Progenitor cell of endocrine pancreas (in vitro differentiated cells): ENCODE measurements at regions not wholly inside any gene's neighbourhood (a gene's known extent, or its start where the extent isn't known, plus 50 kb on each side); places are given as distances from the start of the nearest gene placed in this dataset.
"Not testable (repeated sequence)": the region's sequence is repeated elsewhere in the genome, so short reads cannot be mapped to it uniquely, and the experiment has no call there.

Experiments used
- DNase-seq: peaks from one replicate; pipeline ENCODE4 v3.0.0; 2021; ENCODE audit warnings: low spot score; ENCODE audit not compliant: unreplicated experiment
- H3K27ac Mint-ChIP-seq: 2 replicates; pipeline ENCODE4 v1.8.0; 2021; ENCODE audit warnings: mild to moderate bottlenecking, moderate library complexity, mixed read lengths
- H3K27me3 Mint-ChIP-seq: 2 replicates; pipeline ENCODE4 v1.8.0; 2021; ENCODE audit warnings: mixed read lengths
- H3K36me3 Mint-ChIP-seq: 2 replicates; pipeline ENCODE4 v1.8.0; 2022; ENCODE audit warnings: mixed read lengths; ENCODE audit not compliant: insufficient read depth
- H3K4me1 Mint-ChIP-seq: 2 replicates; pipeline ENCODE4 v1.8.0; 2021; ENCODE audit warnings: low read depth, mixed read lengths
- H3K4me3 Mint-ChIP-seq: 2 replicates; pipeline ENCODE4 v1.8.0; 2021; ENCODE audit warnings: low read depth, mild to moderate bottlenecking, moderate library complexity, mixed read lengths
- H3K9me3 Mint-ChIP-seq: 2 replicates; pipeline ENCODE4 v1.8.0; 2021; ENCODE audit warnings: low read depth, mixed read lengths
- TF ChIP-seq, protein P1 (sequence below): fragments of 200-600 bp; sonication (generic); IDR thresholded peaks from one replicate; pipeline ENCODE4 v1.5.0; 2021; ENCODE audit warnings: antibody characterized with exemption, mild to moderate bottlenecking; ENCODE audit not compliant: unreplicated experiment

GRCh38 chr6:144406796-144407195 lies 121.7 kb downstream of the UTRN start:
- no peak for DNase-seq
- Mint-ChIP-seq H3K4me1 (peaks cover 7% of the 10 kb centered on the region), H3K9me3 (peaks cover 1% of the 10 kb centered on the region), H3K36me3 (peaks cover 26% of the 10 kb centered on the region), H3K4me3 (no peak overlapping the region), H3K27ac (no peak overlapping the region), H3K27me3 (no peaks in the 10 kb centered on the region)
- TF ChIP-seq, protein P1, sequence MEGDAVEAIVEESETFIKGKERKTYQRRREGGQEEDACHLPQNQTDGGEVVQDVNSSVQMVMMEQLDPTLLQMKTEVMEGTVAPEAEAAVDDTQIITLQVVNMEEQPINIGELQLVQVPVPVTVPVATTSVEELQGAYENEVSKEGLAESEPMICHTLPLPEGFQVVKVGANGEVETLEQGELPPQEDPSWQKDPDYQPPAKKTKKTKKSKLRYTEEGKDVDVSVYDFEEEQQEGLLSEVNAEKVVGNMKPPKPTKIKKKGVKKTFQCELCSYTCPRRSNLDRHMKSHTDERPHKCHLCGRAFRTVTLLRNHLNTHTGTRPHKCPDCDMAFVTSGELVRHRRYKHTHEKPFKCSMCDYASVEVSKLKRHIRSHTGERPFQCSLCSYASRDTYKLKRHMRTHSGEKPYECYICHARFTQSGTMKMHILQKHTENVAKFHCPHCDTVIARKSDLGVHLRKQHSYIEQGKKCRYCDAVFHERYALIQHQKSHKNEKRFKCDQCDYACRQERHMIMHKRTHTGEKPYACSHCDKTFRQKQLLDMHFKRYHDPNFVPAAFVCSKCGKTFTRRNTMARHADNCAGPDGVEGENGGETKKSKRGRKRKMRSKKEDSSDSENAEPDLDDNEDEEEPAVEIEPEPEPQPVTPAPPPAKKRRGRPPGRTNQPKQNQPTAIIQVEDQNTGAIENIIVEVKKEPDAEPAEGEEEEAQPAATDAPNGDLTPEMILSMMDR, result no peak

GRCh38 chr6:144408161-144408560 lies 123.0 kb downstream of the UTRN start:
- Mint-ChIP-seq H3K27me3 (no peaks in the 10 kb centered on the region), H3K4me1 (peaks cover 7% of the 10 kb centered on the region), H3K36me3 (peaks cover 18% of the 10 kb centered on the region), H3K27ac (peak overlapping the region; percentile 46), H3K4me3 (no peak overlapping the region), H3K9me3 (no peaks in the 10 kb centered on the region)
- DNase-seq, result no peak
- TF ChIP-seq, protein P1, result no peak

DNA sequence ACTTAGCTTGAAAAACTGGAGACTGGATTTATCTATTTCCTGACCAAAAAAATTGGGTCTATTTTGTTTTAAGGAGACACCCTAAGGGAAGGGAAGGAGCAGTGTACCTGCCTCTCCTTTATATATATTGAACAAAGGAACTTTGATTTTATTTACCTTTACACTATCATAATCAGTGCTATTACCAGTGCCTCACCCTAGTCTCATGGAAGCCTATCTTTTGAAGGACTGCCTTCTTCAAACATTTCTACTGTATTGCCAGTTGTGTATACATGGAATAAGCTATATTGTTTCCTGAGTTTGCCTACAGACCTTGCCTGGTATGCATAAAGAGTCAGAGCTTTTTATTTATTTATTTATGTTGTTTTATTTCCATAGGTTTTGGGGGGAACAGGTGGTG lies 124.9 kb downstream of the UTRN start:
- Mint-ChIP-seq H3K4me3 (no peak overlapping the region), H3K9me3 (no peaks in the 10 kb centered on the region), H3K4me1 (peaks cover 7% of the 10 kb centered on the region), H3K36me3 (peaks cover 10% of the 10 kb centered on the region), H3K27ac (no peak overlapping the region), H3K27me3 (no peaks in the 10 kb centered on the region)
- TF ChIP-seq, protein P1, result no peak
- no peak for DNase-seq

GRCh38 chr6:144410574-144410973 lies 125.4 kb downstream of the UTRN start:
- peaks cover 10% of the 10 kb centered on the region for H3K36me3 Mint-ChIP-seq
- DNase-seq, H3K4me3 Mint-ChIP-seq, H3K9me3 Mint-ChIP-seq, H3K27me3 Mint-ChIP-seq, H3K4me1 Mint-ChIP-seq, H3K27ac Mint-ChIP-seq: not testable (repeated sequence)

DNA sequence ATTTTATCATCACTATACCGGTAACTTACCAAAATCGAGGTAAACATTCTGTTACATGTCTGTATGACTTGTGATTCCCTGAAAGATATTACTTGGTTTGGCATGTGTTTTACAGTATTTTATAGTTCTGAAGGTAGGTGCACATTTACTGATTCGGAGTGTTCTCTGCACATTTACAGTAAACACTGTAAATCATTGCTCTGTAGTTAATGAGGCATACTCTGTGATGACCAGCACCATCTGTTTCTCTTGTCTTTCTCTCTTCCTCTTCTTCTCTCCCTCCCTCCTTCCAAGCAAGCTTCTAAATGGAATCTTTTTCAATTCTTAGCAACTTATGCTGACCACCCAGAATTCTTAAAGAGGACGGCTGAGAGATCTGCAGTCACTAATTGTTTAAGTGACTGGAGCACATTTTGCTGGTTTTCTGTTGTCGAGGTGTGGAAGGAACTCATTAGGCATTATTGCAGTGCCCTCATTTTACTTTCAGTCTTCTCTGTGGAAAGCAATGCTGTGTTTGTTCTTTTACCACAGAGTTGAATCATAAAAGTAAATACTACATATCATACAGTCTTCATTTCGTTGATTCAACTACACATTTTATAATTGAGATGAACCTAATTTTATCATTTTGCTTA lies 126.5 kb downstream of the UTRN start:
- no peak for DNase-seq
- TF ChIP-seq, protein P1, result no peak
- peaks cover 10% of the 10 kb centered on the region for H3K36me3 Mint-ChIP-seq
- peaks cover 13% of the 10 kb centered on the region for H3K4me1 Mint-ChIP-seq
- H3K27ac Mint-ChIP-seq, result no peak overlapping the region
- H3K9me3 Mint-ChIP-seq, result no peaks in the 10 kb centered on the region
- no peak overlapping the region for H3K4me3 Mint-ChIP-seq
- H3K27me3 Mint-ChIP-seq, result no peaks in the 10 kb centered on the region

GRCh38 chr6:144413418-144413817 lies 128.3 kb downstream of the UTRN start:
- TF ChIP-seq, protein P1, result no peak
- Mint-ChIP-seq H3K9me3 (no peaks in the 10 kb centered on the region), H3K4me1 (peaks cover 11% of the 10 kb centered on the region), H3K4me3 (no peak overlapping the region), H3K36me3 (peaks cover 8% of the 10 kb centered on the region), H3K27ac (no peak overlapping the region), H3K27me3 (no peaks in the 10 kb centered on the region)
- no peak for DNase-seq
